ENCODE measurements at regions not wholly inside any gene's neighbourhood (a gene's known extent, or its start where the extent isn't known, plus 50 kb on each side); places are given as distances from the start of the nearest gene placed in this dataset.

GRCh38 chr13:109297628-109298027 is 488.8 kb downstream of the IRS2 start:
- peak; percentile 62 for ATAC-seq
- no peak for TF ChIP-seq ZFP3 (CRISPR knock-in tag; IDR thresholded peaks at IDR 0.05)

- ATAC-seq: no peak
- TF ChIP-seq CSRNP3 (CRISPR knock-in tag; IDR thresholded peaks at IDR 0.05) (no peak), BACH2 (CRISPR knock-in tag; IDR thresholded peaks at IDR 0.05; ENCODE audit: borderline replicate concordance) (no peak), ESRRG (CRISPR knock-in tag; IDR thresholded peaks at IDR 0.05) (no peak), SNAI2 (CRISPR knock-in tag; IDR thresholded peaks at IDR 0.05) (no peak), ZNF70 (CRISPR knock-in tag; IDR thresholded peaks at IDR 0.05) (no peak), PATZ1 (CRISPR knock-in tag; IDR thresholded peaks at IDR 0.05; ENCODE audit: borderline replicate concordance) (no peak), ZNF8 (CRISPR knock-in tag; IDR thresholded peaks at IDR 0.05) (no peak), OSR1 (CRISPR knock-in tag; IDR thresholded peaks at IDR 0.05) (no peak), CSDC2 (CRISPR knock-in tag; IDR thresholded peaks at IDR 0.05) (no peak)
These were observed 493.2 kb downstream of the IRS2 start for GRCh38 chr13:109293166-109293565.

- no peak for ATAC-seq
- no peak for TF ChIP-seq PPARA (CRISPR knock-in tag; IDR thresholded peaks at IDR 0.05; ENCODE audit: borderline replicate concordance)
- no peak for TF ChIP-seq CSRNP3 (CRISPR knock-in tag; IDR thresholded peaks at IDR 0.05)
- TF ChIP-seq OSR1 (CRISPR knock-in tag; IDR thresholded peaks at IDR 0.05): no peak
These were observed 498.2 kb downstream of the IRS2 start for GRCh38 chr13:109288151-109288709.

- TF ChIP-seq ZNF8 (CRISPR knock-in tag; IDR thresholded peaks at IDR 0.05) (no peak), RARB (CRISPR knock-in tag; IDR thresholded peaks at IDR 0.05) (no peak)
- ATAC-seq: no peak
These were observed 498.8 kb downstream of the IRS2 start for GRCh38 chr13:109287553-109287952.

GRCh38 chr13:109285586-109285985 is 500.8 kb downstream of the IRS2 start:
- TF ChIP-seq ZFP3 (CRISPR knock-in tag; IDR thresholded peaks at IDR 0.05) (no peak), SNAI2 (CRISPR knock-in tag; IDR thresholded peaks at IDR 0.05) (no peak), TOX (CRISPR knock-in tag; IDR thresholded peaks at IDR 0.05; ENCODE audit: borderline replicate concordance) (no peak), RARB (CRISPR knock-in tag; IDR thresholded peaks at IDR 0.05) (no peak), ZC3H10 (CRISPR knock-in tag; IDR thresholded peaks at IDR 0.05) (no peak), CSRNP3 (CRISPR knock-in tag; IDR thresholded peaks at IDR 0.05) (no peak)
- no peak for ATAC-seq

GRCh38 chr13:109281903-109282635 is 504.3 kb downstream of the IRS2 start:
- no peak for TF ChIP-seq SNAI2 (CRISPR knock-in tag; IDR thresholded peaks at IDR 0.05)
- no peak for TF ChIP-seq CSRNP3 (CRISPR knock-in tag; IDR thresholded peaks at IDR 0.05)
- TF ChIP-seq ISL1 (CRISPR knock-in tag; IDR thresholded peaks at IDR 0.05): no peak
- no peak for TF ChIP-seq ZNF70 (CRISPR knock-in tag; IDR thresholded peaks at IDR 0.05)
- TF ChIP-seq ZC3H10 (CRISPR knock-in tag; IDR thresholded peaks at IDR 0.05): no peak
- no peak for TF ChIP-seq TCF4 (CRISPR knock-in tag; IDR thresholded peaks at IDR 0.05; ENCODE audit: borderline replicate concordance)
- no peak for TF ChIP-seq GLIS3 (CRISPR knock-in tag; IDR thresholded peaks at IDR 0.05)
- no peak for TF ChIP-seq ZFP30 (CRISPR knock-in tag; IDR thresholded peaks at IDR 0.05)
- no peak for TF ChIP-seq BACH2 (CRISPR knock-in tag; IDR thresholded peaks at IDR 0.05; ENCODE audit: borderline replicate concordance)
- TF ChIP-seq PATZ1 (CRISPR knock-in tag; IDR thresholded peaks at IDR 0.05; ENCODE audit: borderline replicate concordance): no peak
- ATAC-seq: no peak
